ENCODE measurements at regions not wholly inside any gene's neighbourhood (a gene's known extent, or its start where the extent isn't known, plus 50 kb on each side); places are given as distances from the start of the nearest gene placed in this dataset.
"Not testable (repeated sequence)": the region's sequence is repeated elsewhere in the genome, so short reads cannot be mapped to it uniquely, and the experiment has no call there.

- no peak for ATAC-seq
- TF ChIP-seq OSR1 (CRISPR knock-in tag; IDR thresholded peaks at IDR 0.05) (no peak), RARB (CRISPR knock-in tag; IDR thresholded peaks at IDR 0.05) (no peak), ZFP30 (CRISPR knock-in tag; IDR thresholded peaks at IDR 0.05) (no peak)
- TF ChIP-seq, protein P1, sequence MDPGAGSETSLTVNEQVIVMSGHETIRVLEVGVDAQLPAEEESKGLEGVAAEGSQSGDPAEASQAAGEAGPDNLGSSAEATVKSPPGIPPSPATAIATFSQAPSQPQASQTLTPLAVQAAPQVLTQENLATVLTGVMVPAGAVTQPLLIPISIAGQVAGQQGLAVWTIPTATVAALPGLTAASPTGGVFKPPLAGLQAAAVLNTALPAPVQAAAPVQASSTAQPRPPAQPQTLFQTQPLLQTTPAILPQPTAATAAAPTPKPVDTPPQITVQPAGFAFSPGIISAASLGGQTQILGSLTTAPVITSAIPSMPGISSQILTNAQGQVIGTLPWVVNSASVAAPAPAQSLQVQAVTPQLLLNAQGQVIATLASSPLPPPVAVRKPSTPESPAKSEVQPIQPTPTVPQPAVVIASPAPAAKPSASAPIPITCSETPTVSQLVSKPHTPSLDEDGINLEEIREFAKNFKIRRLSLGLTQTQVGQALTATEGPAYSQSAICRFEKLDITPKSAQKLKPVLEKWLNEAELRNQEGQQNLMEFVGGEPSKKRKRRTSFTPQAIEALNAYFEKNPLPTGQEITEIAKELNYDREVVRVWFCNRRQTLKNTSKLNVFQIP (CRISPR knock-in tag; IDR thresholded peaks at IDR 0.05; ENCODE audit: borderline replicate concordance, low read depth), result no peak
Observed at GRCh38 chr5:103981592-103981991, 419.0 kb upstream of the NUDT12 start.

GRCh38 chr5:103973669-103974068, 411.1 kb upstream of the NUDT12 start:
- TF ChIP-seq, protein P1 (CRISPR knock-in tag; IDR thresholded peaks at IDR 0.05; ENCODE audit: borderline replicate concordance, low read depth), result no peak
- TF ChIP-seq ESRRG (CRISPR knock-in tag; IDR thresholded peaks at IDR 0.05) (no peak), PPARA (CRISPR knock-in tag; IDR thresholded peaks at IDR 0.05; ENCODE audit: borderline replicate concordance) (no peak), TCF4 (CRISPR knock-in tag; IDR thresholded peaks at IDR 0.05; ENCODE audit: borderline replicate concordance) (no peak), RARB (CRISPR knock-in tag; IDR thresholded peaks at IDR 0.05) (no peak), ARNTL (CRISPR knock-in tag; IDR thresholded peaks at IDR 0.05; ENCODE audit: borderline replicate concordance, low read depth) (no peak), OSR1 (CRISPR knock-in tag; IDR thresholded peaks at IDR 0.05) (no peak), ZNF8 (CRISPR knock-in tag; IDR thresholded peaks at IDR 0.05) (no peak), PATZ1 (CRISPR knock-in tag; IDR thresholded peaks at IDR 0.05; ENCODE audit: borderline replicate concordance) (no peak), ZNF565 (CRISPR knock-in tag; conservative IDR thresholded peaks at IDR 0.05; ENCODE audit: low read depth) (no peak)
- TF ChIP-seq, protein P2, sequence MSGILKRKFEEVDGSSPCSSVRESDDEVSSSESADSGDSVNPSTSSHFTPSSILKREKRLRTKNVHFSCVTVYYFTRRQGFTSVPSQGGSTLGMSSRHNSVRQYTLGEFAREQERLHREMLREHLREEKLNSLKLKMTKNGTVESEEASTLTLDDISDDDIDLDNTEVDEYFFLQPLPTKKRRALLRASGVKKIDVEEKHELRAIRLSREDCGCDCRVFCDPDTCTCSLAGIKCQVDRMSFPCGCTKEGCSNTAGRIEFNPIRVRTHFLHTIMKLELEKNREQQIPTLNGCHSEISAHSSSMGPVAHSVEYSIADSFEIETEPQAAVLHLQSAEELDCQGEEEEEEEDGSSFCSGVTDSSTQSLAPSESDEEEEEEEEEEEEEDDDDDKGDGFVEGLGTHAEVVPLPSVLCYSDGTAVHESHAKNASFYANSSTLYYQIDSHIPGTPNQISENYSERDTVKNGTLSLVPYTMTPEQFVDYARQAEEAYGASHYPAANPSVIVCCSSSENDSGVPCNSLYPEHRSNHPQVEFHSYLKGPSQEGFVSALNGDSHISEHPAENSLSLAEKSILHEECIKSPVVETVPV (CRISPR knock-in tag; IDR thresholded peaks at IDR 0.05), result no peak
- TF ChIP-seq, protein P3, sequence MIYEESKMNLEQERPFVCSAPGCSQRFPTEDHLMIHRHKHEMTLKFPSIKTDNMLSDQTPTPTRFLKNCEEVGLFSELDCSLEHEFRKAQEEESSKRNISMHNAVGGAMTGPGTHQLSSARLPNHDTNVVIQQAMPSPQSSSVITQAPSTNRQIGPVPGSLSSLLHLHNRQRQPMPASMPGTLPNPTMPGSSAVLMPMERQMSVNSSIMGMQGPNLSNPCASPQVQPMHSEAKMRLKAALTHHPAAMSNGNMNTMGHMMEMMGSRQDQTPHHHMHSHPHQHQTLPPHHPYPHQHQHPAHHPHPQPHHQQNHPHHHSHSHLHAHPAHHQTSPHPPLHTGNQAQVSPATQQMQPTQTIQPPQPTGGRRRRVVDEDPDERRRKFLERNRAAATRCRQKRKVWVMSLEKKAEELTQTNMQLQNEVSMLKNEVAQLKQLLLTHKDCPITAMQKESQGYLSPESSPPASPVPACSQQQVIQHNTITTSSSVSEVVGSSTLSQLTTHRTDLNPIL (CRISPR knock-in tag; IDR thresholded peaks at IDR 0.05; ENCODE audit: low read depth), result no peak
- no peak for ATAC-seq

DNA sequence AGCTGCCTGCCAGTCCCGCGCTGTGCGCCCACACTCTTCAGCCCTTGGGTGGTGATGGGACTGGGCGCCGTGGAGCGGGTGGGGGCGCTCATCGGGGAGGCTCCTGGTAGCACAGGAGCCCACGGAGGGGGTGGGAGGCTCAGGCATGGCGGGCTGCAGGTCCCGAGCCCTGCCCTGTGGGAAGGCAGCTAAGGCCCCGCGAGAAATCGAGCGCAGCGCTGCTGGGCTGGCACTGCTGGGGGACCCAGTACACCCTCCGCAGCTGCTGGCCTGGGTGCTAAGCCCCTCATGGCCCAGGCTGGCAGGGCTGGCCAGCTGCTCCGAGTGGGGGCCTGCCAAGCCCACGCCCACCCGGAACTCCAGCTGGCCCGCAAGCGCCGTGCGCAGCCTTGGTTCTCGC, 403.7 kb upstream of the NUDT12 start:
- not testable (repeated sequence) for ATAC-seq

- no peak for ATAC-seq
- no peak for TF ChIP-seq ZFP3 (CRISPR knock-in tag; IDR thresholded peaks at IDR 0.05)
- TF ChIP-seq GLIS3 (CRISPR knock-in tag; IDR thresholded peaks at IDR 0.05), result no peak
- TF ChIP-seq ZNF8 (CRISPR knock-in tag; IDR thresholded peaks at IDR 0.05), result no peak
- TF ChIP-seq ARNTL (CRISPR knock-in tag; IDR thresholded peaks at IDR 0.05; ENCODE audit: borderline replicate concordance, low read depth), result no peak
- TF ChIP-seq BACH2 (CRISPR knock-in tag; IDR thresholded peaks at IDR 0.05; ENCODE audit: borderline replicate concordance), result no peak
- no peak for TF ChIP-seq ZNF70 (CRISPR knock-in tag; IDR thresholded peaks at IDR 0.05)
- no peak for TF ChIP-seq CSDC2 (CRISPR knock-in tag; IDR thresholded peaks at IDR 0.05)
- TF ChIP-seq ZC3H10 (CRISPR knock-in tag; IDR thresholded peaks at IDR 0.05), result no peak
- TF ChIP-seq TCF4 (CRISPR knock-in tag; IDR thresholded peaks at IDR 0.05; ENCODE audit: borderline replicate concordance), result no peak
- TF ChIP-seq, protein P2 (CRISPR knock-in tag; IDR thresholded peaks at IDR 0.05), result no peak
- no peak for TF ChIP-seq PATZ1 (CRISPR knock-in tag; IDR thresholded peaks at IDR 0.05; ENCODE audit: borderline replicate concordance)
- no peak for TF ChIP-seq TOX (CRISPR knock-in tag; IDR thresholded peaks at IDR 0.05; ENCODE audit: borderline replicate concordance)
- TF ChIP-seq, protein P1 (CRISPR knock-in tag; IDR thresholded peaks at IDR 0.05; ENCODE audit: borderline replicate concordance, low read depth), result no peak
- TF ChIP-seq, protein P3 (CRISPR knock-in tag; IDR thresholded peaks at IDR 0.05; ENCODE audit: low read depth), result no peak
- TF ChIP-seq RARB (CRISPR knock-in tag; IDR thresholded peaks at IDR 0.05), result no peak
- TF ChIP-seq PPARA (CRISPR knock-in tag; IDR thresholded peaks at IDR 0.05; ENCODE audit: borderline replicate concordance), result no peak
Observed at GRCh38 chr5:103962023-103962422, 399.4 kb upstream of the NUDT12 start.
